Liver (tissue), 8 donors: ENCODE measurements at regions not wholly inside any gene's neighbourhood (a gene's known extent, or its start where the extent isn't known, plus 50 kb on each side); places are given as distances from the start of the nearest gene placed in this dataset.

Source experiments
- DNase-seq: peaks from one replicate; pipeline ENCODE4 v3.0.0-alpha.2; 2017; ENCODE audit warnings: low spot score
- H3K27ac ChIP-seq, 2 donors: one replicate each; pipeline ENCODE4 v1.7.0; 2013; ENCODE audit warnings: inconsistent platforms in 2 of 2, low read length in 2 of 2, control low read depth in 1 of 2, low read depth in 1 of 2, mild to moderate bottlenecking in 1 of 2
- H3K27me3 ChIP-seq, 4 donors: one replicate each; pipeline versions ENCODE4 v1.6.1 to v1.7.0; 2013; ENCODE audit warnings: low read length in 3 of 4, inconsistent platforms in 1 of 4, mild to moderate bottlenecking in 1 of 4, moderate library complexity in 1 of 4; ENCODE audit not compliant: control insufficient read depth in 4 of 4, insufficient read depth in 4 of 4
- H3K36me3 ChIP-seq, 4 donors: one replicate each; pipeline versions ENCODE4 v1.6.1 to v1.7.0; 2013; ENCODE audit warnings: low read length in 3 of 4, mild to moderate bottlenecking in 3 of 4, low read depth in 1 of 4, moderate library complexity in 1 of 4; ENCODE audit not compliant: control insufficient read depth in 4 of 4, insufficient read depth in 3 of 4
- H3K4me1 ChIP-seq, 4 donors: one replicate each; pipeline versions ENCODE4 v1.6.1 to v1.7.0; 2013; ENCODE audit warnings: low read length in 3 of 4, mild to moderate bottlenecking in 3 of 4, moderate library complexity in 1 of 4; ENCODE audit not compliant: control insufficient read depth in 4 of 4, insufficient read depth in 4 of 4
- H3K4me3 ChIP-seq, 3 donors: one replicate each; pipeline versions ENCODE4 v1.6.1 to v1.7.0; 2013; ENCODE audit warnings: low read length in 3 of 3, control low read depth in 1 of 3, low read depth in 1 of 3, mild to moderate bottlenecking in 1 of 3
- H3K9ac ChIP-seq, 2 donors: one replicate each; pipeline ENCODE4 v1.7.0; 2013; ENCODE audit warnings: low read length in 2 of 2, mild to moderate bottlenecking in 2 of 2, moderate library complexity in 2 of 2, control low read depth in 1 of 2, low read depth in 1 of 2
- H3K9me3 ChIP-seq, 4 donors: one replicate each; pipeline versions ENCODE4 v1.6.1 to v1.7.0; 2013; ENCODE audit warnings: low read length in 3 of 4; ENCODE audit not compliant: control insufficient read depth in 4 of 4
- ATF3 ChIP-seq: IDR thresholded peaks from 2 replicates; pipeline ENCODE4 v1.6.1; 2016; ENCODE audit warnings: antibody characterized with exemption
- CTCF ChIP-seq: fragments of 150-350 bp; IDR thresholded peaks from 2 replicates; pipeline ENCODE4 v1.5.1; 2017; ENCODE audit warnings: improper control_type of control experiment, low read depth, low read length; ENCODE audit not compliant: missing input control
- EGR1 ChIP-seq, 2 donors: IDR thresholded peaks; 2 replicates each; pipeline ENCODE4 v1.6.1; 2016 to 2018; ENCODE audit warnings: antibody characterized with exemption in 2 of 2, low read depth in 2 of 2
- FOXA1 ChIP-seq: IDR thresholded peaks from 2 replicates; pipeline ENCODE4 v1.6.1; 2016; ENCODE audit warnings: antibody characterized with exemption
- FOXA2 ChIP-seq: IDR thresholded peaks from 2 replicates; pipeline ENCODE4 v1.6.1; 2016; ENCODE audit warnings: antibody characterized with exemption
- GABPA ChIP-seq, 2 donors: IDR thresholded peaks in 1 of 2; conservative IDR thresholded peaks in 1 of 2; 2 replicates each; pipeline ENCODE4 v1.6.1; 2016; ENCODE audit warnings: antibody characterized with exemption in 2 of 2, mild to moderate bottlenecking in 1 of 2, moderate library complexity in 1 of 2
- HNF4A ChIP-seq, 2 donors: conservative IDR thresholded peaks; 2 replicates each; pipeline ENCODE4 v1.6.1; 2016; ENCODE audit warnings: antibody characterized with exemption in 2 of 2, mild to moderate bottlenecking in 2 of 2
- HNF4G ChIP-seq: IDR thresholded peaks from 2 replicates; pipeline ENCODE4 v1.6.1; 2016; ENCODE audit warnings: antibody characterized with exemption
- JUND ChIP-seq, 2 donors: IDR thresholded peaks; 2 replicates each; pipeline ENCODE4 v1.6.1; 2016; ENCODE audit warnings: antibody characterized with exemption in 2 of 2
- MAX ChIP-seq: IDR thresholded peaks from 2 replicates; pipeline ENCODE4 v1.6.1; 2016; ENCODE audit warnings: antibody characterized with exemption
- NR2F2 ChIP-seq: IDR thresholded peaks from 2 replicates; pipeline ENCODE4 v1.6.1; 2016; ENCODE audit warnings: antibody characterized with exemption
- RAD21 ChIP-seq, 2 donors: IDR thresholded peaks; 2 replicates each; pipeline ENCODE4 v1.6.1; 2016; ENCODE audit warnings: antibody characterized with exemption in 2 of 2, mild to moderate bottlenecking in 2 of 2
- REST ChIP-seq: IDR thresholded peaks from 2 replicates; pipeline ENCODE4 v1.6.1; 2016; ENCODE audit warnings: antibody characterized with exemption, mild to moderate bottlenecking
- RXRA ChIP-seq, 2 donors: IDR thresholded peaks; 2 replicates each; pipeline ENCODE4 v1.6.1; 2017 to 2018; ENCODE audit warnings: antibody characterized with exemption in 2 of 2, mild to moderate bottlenecking in 1 of 2
- SP1 ChIP-seq: IDR thresholded peaks from 2 replicates; pipeline ENCODE4 v1.6.1; 2018; ENCODE audit warnings: antibody characterized with exemption, mild to moderate bottlenecking
- TAF1 ChIP-seq: conservative IDR thresholded peaks from 2 replicates; pipeline ENCODE4 v1.6.1; 2016; ENCODE audit warnings: antibody characterized with exemption, mild to moderate bottlenecking
- YY1 ChIP-seq: IDR thresholded peaks from 2 replicates; pipeline ENCODE4 v1.6.1; 2016; ENCODE audit warnings: antibody characterized with exemption, mild to moderate bottlenecking
- ZBTB33 ChIP-seq: IDR thresholded peaks from 2 replicates; pipeline ENCODE4 v1.6.1; 2016; ENCODE audit warnings: antibody characterized with exemption
- WGBS: extraction: QIAGEN DNeasy Blood & Tissue Kit; methylation state at CpG from one replicate; pipeline ENCODE4 v1.1.7; 2013; 5-methylcytosine and 5-hydroxymethylcytosine counted together
- donor health status: healthy.
- donor health status: healthy.
- donor health status: healthy.
- donor health status: healthy.
- donor health status: healthy.

GRCh38 chr16:73692861-73693260, 603.8 kb upstream of the PSMD7 start:
- no peaks in the 10 kb centered on the region for H3K36me3 ChIP-seq
- H3K9ac ChIP-seq: no peak overlapping the region
- peaks cover 0 to 3% (median 0%) of the 10 kb centered on the region in 4 donors for H3K27me3 ChIP-seq
- H3K9me3 ChIP-seq: peaks cover 0 to 2% (median 0%) of the 10 kb centered on the region in 4 donors
- H3K4me3 ChIP-seq: no peak overlapping the region
- no peak for DNase-seq
- no peaks in the 10 kb centered on the region for H3K4me1 ChIP-seq
- no peak overlapping the region for H3K27ac ChIP-seq
- TF ChIP-seq JUND (IDR thresholded peaks at IDR 0.05) (no peak), NR2F2 (no peak), FOXA2 (no peak), HNF4A (conservative IDR thresholded peaks at IDR 0.05) (no peak), EGR1 (IDR thresholded peaks at IDR 0.05; ENCODE audit: low read depth in 2 of 2) (no peak), RAD21 (IDR thresholded peaks at IDR 0.05) (no peak), CTCF (no peak), FOXA1 (no peak), REST (no peak), GABPA (IDR thresholded peaks at IDR 0.05 in 1 of 2, conservative IDR thresholded peaks at IDR 0.05 in 1 of 2) (no peak), TAF1 (no peak), YY1 (no peak), ZBTB33 (no peak), ATF3 (no peak), RXRA (IDR thresholded peaks at IDR 0.05) (no peak), SP1 (no peak), MAX (no peak), HNF4G (no peak)
- WGBS: 76% methylated on average over 3 of the region's 3 CpGs
